Uterus (tissue), 2 donors: ENCODE measurements at regions not wholly inside any gene's neighbourhood (a gene's known extent, or its start where the extent isn't known, plus 50 kb on each side); places are given as distances from the start of the nearest gene placed in this dataset.

Experiments
- CTCF ChIP-seq, 4 experiments: fragments of 200-600 bp in 2 of 4; fragments of 450-650 bp in 2 of 4; sonication (generic) in 2 of 4; IDR thresholded peaks; one replicate each; pipeline ENCODE4 v1.5.1; 2016 to 2019; ENCODE audit warnings: antibody characterized with exemption in 4 of 4, mild to moderate bottlenecking in 2 of 4, moderate library complexity in 1 of 4
- POLR2A ChIP-seq, 2 donors: fragments of 450-650 bp; IDR thresholded peaks; one replicate each; pipeline ENCODE4 v1.6.1; 2016; ENCODE audit warnings: antibody characterized with exemption in 2 of 2, mild to moderate bottlenecking in 1 of 2, moderate library complexity in 1 of 2

GRCh38 chr18:47716632-47717185, 213.8 kb downstream of the SMAD2 start:
- no peak for TF ChIP-seq CTCF (IDR thresholded peaks at IDR 0.05)
- TF ChIP-seq POLR2A (IDR thresholded peaks at IDR 0.05) = no peak
